Umbilical cord (tissue), 1 donor: ENCODE measurements at regions not wholly inside any gene's neighbourhood (a gene's known extent, or its start where the extent isn't known, plus 50 kb on each side); places are given as distances from the start of the nearest gene placed in this dataset.
A peak's percentile ranks its signal among the peaks of the same experiment; 100 is the strongest.
"Not testable (repeated sequence)": the region's sequence is repeated elsewhere in the genome, so short reads cannot be mapped to it uniquely, and the experiment has no call there.

Experiments
- DNase-seq: peaks from one replicate; pipeline ENCODE4 v3.0.0-alpha.2; 2015; ENCODE audit warnings: low spot score

DNA sequence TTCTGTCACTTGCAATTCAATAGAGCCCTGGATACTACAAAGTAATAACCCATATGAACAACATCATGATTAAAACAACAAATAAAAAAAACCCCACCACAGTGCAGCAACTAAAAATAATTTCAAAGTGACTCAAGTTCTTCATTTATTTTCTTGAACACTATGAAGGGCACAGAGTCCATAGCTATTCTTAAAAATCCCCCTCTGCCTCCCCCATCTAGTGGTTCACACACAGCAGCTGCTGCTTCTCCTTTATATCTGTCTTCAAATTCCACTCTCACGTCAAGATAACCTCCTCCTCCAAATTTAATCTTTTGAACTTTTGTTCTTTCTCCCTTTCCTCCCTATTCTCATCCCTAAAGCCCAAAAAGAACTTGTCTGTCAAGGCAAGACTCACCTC lies 591.3 kb downstream of the ZEB2 start:
- DNase-seq, result no peak

GRCh38 chr2:143928184-143928583 lies 591.7 kb downstream of the ZEB2 start:
- DNase-seq, result no peak

DNA sequence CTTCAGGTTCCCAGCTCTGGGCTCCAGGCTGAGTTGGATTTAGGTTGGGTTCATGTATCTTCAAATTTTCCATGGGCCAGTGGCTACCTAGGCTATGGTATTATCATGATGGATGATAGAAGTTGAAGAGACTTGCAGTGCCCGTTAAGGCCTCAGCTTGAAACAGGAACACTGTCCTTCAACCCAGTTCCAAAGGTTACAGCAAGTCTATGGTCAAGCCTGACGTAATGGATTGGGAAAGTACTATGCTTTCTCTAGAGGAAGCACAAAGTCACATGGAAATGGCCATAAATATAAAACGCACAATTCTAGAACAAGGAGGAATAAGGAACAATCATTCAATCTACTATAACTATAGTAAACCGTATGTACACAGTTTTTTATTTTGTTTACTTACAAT lies 593.2 kb downstream of the ZEB2 start:
- DNase-seq, result no peak

- not testable (repeated sequence) for DNase-seq
These were observed 597.6 kb downstream of the ZEB2 start for GRCh38 chr2:143922261-143922830.

- no peak for DNase-seq
These were observed 601.4 kb downstream of the ZEB2 start for GRCh38 chr2:143918465-143918989.

DNA sequence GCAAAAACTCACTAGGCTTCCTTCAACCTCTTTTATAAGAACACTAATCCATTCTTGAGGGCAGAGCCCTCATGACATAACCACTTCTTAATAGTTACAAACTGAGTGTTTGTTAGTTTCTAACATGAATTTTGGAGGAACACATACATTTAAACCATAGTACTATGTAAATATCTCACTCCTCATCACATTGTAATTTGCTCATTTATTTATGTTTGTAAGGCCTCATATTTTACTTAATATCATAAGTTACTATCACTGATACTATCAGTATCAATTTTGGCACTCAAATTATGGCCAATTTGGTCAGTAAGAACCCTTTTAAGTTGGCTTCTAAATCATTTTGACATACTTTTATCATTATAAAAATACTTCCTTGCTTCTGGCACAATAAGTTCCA lies 603.1 kb downstream of the ZEB2 start:
- no peak for DNase-seq

GRCh38 chr2:143909577-143910353 lies 610.2 kb downstream of the ZEB2 start:
- peak; percentile 33 for DNase-seq

DNA sequence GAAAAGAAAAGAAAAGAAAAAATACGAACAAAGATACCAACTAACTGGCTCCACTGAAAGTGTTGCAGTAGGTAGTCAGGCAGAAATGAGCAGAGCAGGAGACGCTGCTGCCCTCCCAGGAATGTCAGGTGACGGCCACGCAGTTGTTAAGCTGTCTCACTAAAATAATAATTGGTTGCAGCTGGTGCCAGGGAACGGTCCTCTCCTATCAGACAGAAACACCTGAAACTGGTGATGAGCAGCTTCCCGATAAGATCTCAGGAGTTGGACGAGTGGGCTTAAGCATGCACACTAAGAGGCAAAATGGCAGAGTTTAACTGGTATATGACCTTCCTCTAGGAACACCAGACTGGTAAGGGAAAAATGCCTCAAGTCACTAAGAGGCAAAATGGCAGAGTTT lies 611.1 kb downstream of the ZEB2 start:
- no peak for DNase-seq

DNA sequence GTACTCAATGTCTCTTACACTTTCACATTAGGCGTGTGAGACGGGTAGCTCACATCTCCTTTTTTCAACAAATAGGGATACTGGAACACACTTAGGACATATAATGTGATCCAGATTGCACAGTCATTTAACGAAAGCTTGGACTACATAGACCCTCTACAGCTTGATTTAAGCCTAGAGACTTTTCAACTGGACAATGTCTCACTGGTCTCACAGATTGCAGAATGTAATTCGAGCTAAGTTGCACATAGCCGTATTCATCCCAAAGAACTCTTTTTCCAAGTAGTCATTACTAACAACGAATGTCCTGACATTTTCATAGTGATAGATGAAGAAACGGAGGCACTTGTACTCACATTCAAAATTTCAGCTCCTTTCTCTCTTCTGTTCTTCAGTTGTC lies 612.1 kb downstream of the ZEB2 start:
- DNase-seq, result peak; percentile 28

DNA sequence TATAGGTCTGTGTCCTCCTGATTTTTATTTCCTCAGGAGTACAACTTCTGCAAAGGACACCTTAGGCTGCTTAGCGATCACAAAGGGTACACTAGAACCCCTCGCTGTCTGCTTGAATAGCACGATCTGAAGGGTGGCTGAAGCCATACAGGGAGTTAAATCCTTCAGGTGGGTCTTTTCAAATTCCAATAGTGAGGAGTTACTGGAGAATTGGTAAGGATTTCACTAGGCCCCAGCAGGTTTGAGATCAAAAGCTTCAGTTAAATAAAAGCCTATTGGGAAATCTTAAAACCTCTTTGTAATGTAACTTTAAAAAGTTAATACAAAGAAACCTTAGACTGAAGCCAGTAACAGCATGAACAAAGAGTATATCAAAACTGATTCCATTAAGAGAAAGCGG lies 613.1 kb downstream of the ZEB2 start:
- no peak for DNase-seq

DNA sequence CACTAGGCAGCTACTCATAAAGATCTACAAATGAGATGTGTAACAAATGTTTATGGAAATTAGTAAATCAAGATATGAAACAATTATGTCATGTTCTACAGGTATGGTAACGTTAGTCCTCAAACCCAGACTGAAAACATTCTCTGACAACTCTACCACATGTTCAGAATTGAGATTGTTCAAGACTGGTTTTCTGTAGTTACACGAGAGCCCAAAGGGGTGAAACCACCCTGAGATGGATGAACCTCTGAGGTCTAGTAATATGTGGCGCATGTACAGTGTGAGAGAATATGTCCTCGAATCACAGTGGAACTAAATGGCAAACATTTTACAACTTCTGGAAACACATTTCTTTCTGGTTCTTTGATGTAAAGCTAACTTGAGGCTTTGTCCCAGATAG lies 614.3 kb downstream of the ZEB2 start:
- no peak for DNase-seq

DNA sequence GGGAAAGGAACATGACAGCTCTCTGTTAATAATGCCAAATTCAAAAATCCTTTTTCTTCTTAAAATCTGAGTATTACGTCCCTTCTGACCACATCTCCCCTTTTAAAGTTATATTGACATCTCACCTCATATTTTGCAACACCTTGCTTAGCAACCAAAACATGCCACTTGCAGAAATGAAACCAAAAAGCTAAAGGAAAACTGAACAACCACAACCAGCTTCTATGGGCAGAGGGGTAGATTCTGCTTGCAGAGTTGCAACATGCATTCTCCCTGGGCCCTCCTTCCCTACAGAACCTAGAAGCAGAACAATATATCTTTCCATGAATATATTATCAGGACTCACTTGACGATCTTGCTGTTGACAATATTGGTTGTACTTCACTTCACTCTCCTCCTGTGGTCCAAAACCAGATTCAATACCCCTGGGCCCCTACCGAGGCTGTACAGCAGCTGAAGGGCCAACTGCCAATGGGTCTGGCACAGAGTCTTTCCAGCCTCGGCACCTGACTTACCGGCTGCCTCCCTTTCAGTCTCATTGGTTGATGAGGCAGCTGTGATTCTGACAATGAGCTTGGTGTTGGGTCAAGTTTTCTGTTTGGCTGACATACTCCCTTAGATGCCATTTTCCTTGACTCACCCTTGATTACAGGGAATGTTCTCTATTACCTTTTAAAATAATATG lies 616.6 kb downstream of the ZEB2 start:
- no peak for DNase-seq

GRCh38 chr2:143901185-143901842 lies 618.6 kb downstream of the ZEB2 start:
- DNase-seq, result peak; percentile 58

GRCh38 chr2:143899987-143900386 lies 619.9 kb downstream of the ZEB2 start:
- DNase-seq, result no peak

- DNase-seq, result no peak
These were observed 626.5 kb downstream of the ZEB2 start for GRCh38 chr2:143893371-143893770.

DNA sequence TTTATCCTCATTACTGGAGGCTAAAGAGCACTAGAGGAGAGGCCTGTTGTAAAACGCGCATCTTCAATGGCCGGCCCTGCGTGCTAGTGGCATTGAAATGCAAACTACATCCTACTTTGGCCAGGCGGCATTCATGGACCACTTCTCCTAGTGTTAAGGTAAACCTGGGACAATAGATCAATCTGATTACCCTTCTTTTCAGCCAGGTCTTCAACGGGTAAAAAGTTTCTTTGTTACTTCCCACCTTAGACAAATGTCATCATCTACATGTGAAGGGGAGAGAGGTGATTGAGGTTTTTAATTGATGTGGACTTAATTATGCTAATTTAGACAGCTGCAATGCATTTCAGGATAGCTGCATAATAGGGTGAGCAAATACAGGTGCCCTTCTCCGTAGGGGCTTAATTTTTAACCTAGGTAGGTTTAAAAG lies 628.0 kb downstream of the ZEB2 start:
- no peak for DNase-seq

- no peak for DNase-seq
These were observed 629.1 kb downstream of the ZEB2 start for GRCh38 chr2:143890798-143891197.

- DNase-seq, result no peak
These were observed 630.7 kb downstream of the ZEB2 start for GRCh38 chr2:143889216-143889615.

- DNase-seq, result no peak
These were observed 634.5 kb downstream of the ZEB2 start for GRCh38 chr2:143885461-143885860.

DNA sequence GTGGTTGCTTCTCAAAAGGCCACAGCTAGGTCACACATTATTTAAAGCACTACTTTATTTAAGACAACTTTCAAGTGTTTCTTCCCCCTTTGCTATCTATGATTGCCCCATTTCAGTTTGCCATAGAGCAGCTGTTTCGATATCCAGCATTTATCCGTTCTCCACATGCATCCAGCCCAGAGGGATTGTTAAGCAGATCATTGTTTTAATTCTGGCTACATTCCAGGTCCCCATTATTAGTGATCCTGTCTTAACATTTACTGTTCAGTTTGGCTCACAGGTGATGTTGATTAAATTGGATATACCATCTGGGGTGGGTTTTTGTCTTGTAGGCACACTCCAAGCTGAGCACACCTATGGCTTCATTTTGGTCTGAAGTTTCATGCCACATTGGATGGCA lies 638.7 kb downstream of the ZEB2 start:
- DNase-seq, result no peak

DNA sequence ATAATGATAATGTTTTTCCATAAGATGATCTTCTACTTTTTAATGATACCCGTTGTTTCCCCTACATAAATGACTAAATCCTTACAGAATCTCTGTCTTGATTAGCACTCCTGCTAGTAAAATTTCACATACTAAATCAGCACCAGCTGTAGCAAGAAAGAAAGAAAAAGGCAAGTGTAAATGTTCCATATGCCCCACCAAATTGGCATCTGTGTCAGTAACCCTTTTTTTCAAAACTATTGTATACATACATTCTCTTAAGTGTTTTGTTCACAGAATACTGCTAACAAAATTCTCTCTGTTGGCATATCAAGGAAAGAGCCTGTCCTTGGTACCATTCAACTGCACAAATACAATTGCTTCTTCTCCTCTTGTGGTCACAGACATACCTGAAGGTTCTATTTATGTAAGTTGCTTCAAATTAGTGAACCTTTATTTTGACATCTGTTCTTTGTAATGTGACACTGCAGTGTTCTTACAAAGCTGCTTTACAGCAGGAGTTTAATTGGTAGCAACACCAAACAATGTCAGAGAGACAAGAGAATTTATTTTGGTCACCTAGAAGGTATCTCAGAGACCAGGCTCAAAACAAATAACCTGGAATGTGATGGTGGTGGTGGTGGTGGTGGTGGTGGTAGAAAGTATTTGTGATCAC lies 641.9 kb downstream of the ZEB2 start:
- no peak for DNase-seq

GRCh38 chr2:143877056-143877455 lies 642.9 kb downstream of the ZEB2 start:
- no peak for DNase-seq
